SU-DHL-6 (cell line): ENCODE measurements at regions not wholly inside any gene's neighbourhood (a gene's known extent, or its start where the extent isn't known, plus 50 kb on each side); places are given as distances from the start of the nearest gene placed in this dataset.

Source experiments
- EZH2phosphoT487 ChIP-seq: fragments of 200-600 bp; sonication (generic), shearing (Covaris generic); conservative IDR thresholded peaks from 2 replicates; pipeline ENCODE4 v1.6.1; 2018; ENCODE audit warnings: mild to moderate bottlenecking, antibody characterized with exemption, low read length, moderate library complexity, mixed read lengths
- TF ChIP-seq, protein P1 (sequence below): fragments of 200-600 bp; sonication (generic); IDR thresholded peaks from one replicate; pipeline ENCODE4 v1.5.1; 2017; ENCODE audit warnings: antibody characterized with exemption, mild to moderate bottlenecking, low read length, moderate library complexity; ENCODE audit not compliant: insufficient read depth, poor library complexity, severe bottlenecking

DNA sequence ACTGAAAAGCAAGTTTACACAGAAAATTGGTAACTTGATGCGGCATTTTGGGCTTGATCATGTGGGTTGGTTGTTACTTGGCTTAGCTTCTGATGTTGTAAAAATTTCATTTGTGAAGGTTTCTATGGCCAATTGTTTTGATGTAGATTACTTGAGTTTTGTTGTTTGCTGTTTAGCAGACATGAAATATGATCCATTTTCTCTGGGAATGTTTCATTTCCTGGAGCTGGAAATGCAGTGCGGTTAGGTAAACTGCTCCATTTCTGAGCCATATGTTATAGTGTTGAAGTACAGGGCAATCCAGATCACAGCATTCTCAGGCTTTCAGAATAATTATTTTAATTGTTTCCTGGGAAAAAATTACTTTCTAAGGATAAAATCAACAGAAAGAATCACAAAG lies 396.9 kb downstream of the ENC1 start:
- TF ChIP-seq, protein P1, sequence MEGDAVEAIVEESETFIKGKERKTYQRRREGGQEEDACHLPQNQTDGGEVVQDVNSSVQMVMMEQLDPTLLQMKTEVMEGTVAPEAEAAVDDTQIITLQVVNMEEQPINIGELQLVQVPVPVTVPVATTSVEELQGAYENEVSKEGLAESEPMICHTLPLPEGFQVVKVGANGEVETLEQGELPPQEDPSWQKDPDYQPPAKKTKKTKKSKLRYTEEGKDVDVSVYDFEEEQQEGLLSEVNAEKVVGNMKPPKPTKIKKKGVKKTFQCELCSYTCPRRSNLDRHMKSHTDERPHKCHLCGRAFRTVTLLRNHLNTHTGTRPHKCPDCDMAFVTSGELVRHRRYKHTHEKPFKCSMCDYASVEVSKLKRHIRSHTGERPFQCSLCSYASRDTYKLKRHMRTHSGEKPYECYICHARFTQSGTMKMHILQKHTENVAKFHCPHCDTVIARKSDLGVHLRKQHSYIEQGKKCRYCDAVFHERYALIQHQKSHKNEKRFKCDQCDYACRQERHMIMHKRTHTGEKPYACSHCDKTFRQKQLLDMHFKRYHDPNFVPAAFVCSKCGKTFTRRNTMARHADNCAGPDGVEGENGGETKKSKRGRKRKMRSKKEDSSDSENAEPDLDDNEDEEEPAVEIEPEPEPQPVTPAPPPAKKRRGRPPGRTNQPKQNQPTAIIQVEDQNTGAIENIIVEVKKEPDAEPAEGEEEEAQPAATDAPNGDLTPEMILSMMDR: no peak
- no peak for TF ChIP-seq EZH2phosphoT487
